Skin epidermis (tissue), 12 donors: ENCODE measurements at regions not wholly inside any gene's neighbourhood (a gene's known extent, or its start where the extent isn't known, plus 50 kb on each side); places are given as distances from the start of the nearest gene placed in this dataset.
"Not testable (repeated sequence)": the region's sequence is repeated elsewhere in the genome, so short reads cannot be mapped to it uniquely, and the experiment has no call there.

Experiments
- H3K27ac ChIP-seq, 21 experiments: fragments of 200-600 bp; sonication (generic) in 11 of 21; one replicate each; pipeline ENCODE4 v1.5.0; 2020; ENCODE audit warnings: mild to moderate bottlenecking in 3 of 21, inconsistent platforms in 2 of 21, moderate library complexity in 2 of 21
- H3K4me3 ChIP-seq, 7 experiments: fragments of 200-600 bp; sonication (generic) in 2 of 7; one replicate each; pipeline ENCODE4 v1.5.0; 2020; ENCODE audit warnings: inconsistent platforms in 2 of 7, mild to moderate bottlenecking in 2 of 7, moderate library complexity in 1 of 7

GRCh38 chr4:112767386-112767785, 130.4 kb downstream of the LARP7 start:
- H3K27ac ChIP-seq, result no peak overlapping the region
- H3K4me3 ChIP-seq, result no peak overlapping the region

GRCh38 chr4:112770114-112770513, 133.2 kb downstream of the LARP7 start:
- H3K27ac ChIP-seq, result no peak overlapping the region

GRCh38 chr4:112775801-112776200, 138.9 kb downstream of the LARP7 start:
- H3K27ac ChIP-seq, result no peak overlapping the region
- no peak overlapping the region for H3K4me3 ChIP-seq

More at GRCh38 chr4:112770114-112770513, 133.2 kb downstream of the LARP7 start:
- H3K4me3 ChIP-seq, result no peak overlapping the region

GRCh38 chr4:112776535-112776934, 139.6 kb downstream of the LARP7 start:
- Histone ChIP-seq H3K4me3 (no peak overlapping the region), H3K27ac (no peak overlapping the region)

GRCh38 chr4:112778520-112778919, 141.6 kb downstream of the LARP7 start:
- Histone ChIP-seq H3K27ac (no peak overlapping the region), H3K4me3 (no peak overlapping the region)

GRCh38 chr4:112793033-112793432, 156.1 kb downstream of the LARP7 start:
- no peak overlapping the region for H3K27ac ChIP-seq
- no peak overlapping the region for H3K4me3 ChIP-seq

GRCh38 chr4:112800001-112800400, 163.1 kb downstream of the LARP7 start:
- no peak overlapping the region for H3K4me3 ChIP-seq
- no peak overlapping the region for H3K27ac ChIP-seq

GRCh38 chr4:112801341-112801740, 164.4 kb downstream of the LARP7 start:
- Histone ChIP-seq H3K4me3 (no peak overlapping the region), H3K27ac (no peak overlapping the region)

- no peak overlapping the region for H3K27ac ChIP-seq
- H3K4me3 ChIP-seq, result no peak overlapping the region
Observed at GRCh38 chr4:112802780-112803179, 165.8 kb downstream of the LARP7 start.

GRCh38 chr4:112807083-112807482, 170.1 kb downstream of the LARP7 start:
- no peak overlapping the region for H3K4me3 ChIP-seq
- no peak overlapping the region for H3K27ac ChIP-seq

- Histone ChIP-seq H3K27ac (no peak overlapping the region), H3K4me3 (no peak overlapping the region)
Observed at GRCh38 chr4:112808001-112808400, 171.1 kb downstream of the LARP7 start.

GRCh38 chr4:112813790-112814189, 176.8 kb downstream of the LARP7 start:
- Histone ChIP-seq H3K27ac (no peak overlapping the region), H3K4me3 (no peak overlapping the region)

GRCh38 chr4:112817933-112818593, 181.1 kb downstream of the LARP7 start:
- H3K27ac ChIP-seq, result peak overlapping the region in 13 of 21 experiments; percentile 21 to 83 (median 71)
- H3K4me3 ChIP-seq, result peak overlapping the region; percentile 12 to 37 (median 24)

GRCh38 chr4:112818594-112818965, 181.6 kb downstream of the LARP7 start:
- peak overlapping the region; percentile 12 to 37 (median 24) for H3K4me3 ChIP-seq
- peak overlapping the region in 13 of 21 experiments; percentile 21 to 83 (median 71) for H3K27ac ChIP-seq

GRCh38 chr4:112819729-112820128, 182.8 kb downstream of the LARP7 start:
- no peak overlapping the region for H3K27ac ChIP-seq
- no peak overlapping the region for H3K4me3 ChIP-seq

- Histone ChIP-seq H3K27ac (no peak overlapping the region), H3K4me3 (no peak overlapping the region)
Observed at GRCh38 chr4:112823156-112823555, 186.2 kb downstream of the LARP7 start.

GRCh38 chr4:112823606-112824005, 186.7 kb downstream of the LARP7 start:
- Histone ChIP-seq H3K27ac (no peak overlapping the region), H3K4me3 (no peak overlapping the region)

GRCh38 chr4:112830753-112831386, 193.9 kb downstream of the LARP7 start:
- no peak overlapping the region for H3K4me3 ChIP-seq
- H3K27ac ChIP-seq, result no peak overlapping the region

- no peak overlapping the region for H3K27ac ChIP-seq
- no peak overlapping the region for H3K4me3 ChIP-seq
Observed at GRCh38 chr4:112832493-112832892, 195.6 kb downstream of the LARP7 start.

GRCh38 chr4:112836895-112837294, 200.0 kb downstream of the LARP7 start:
- H3K4me3 ChIP-seq, result no peak overlapping the region

GRCh38 chr4:112838015-112838414, 201.1 kb downstream of the LARP7 start:
- not testable (repeated sequence) for H3K27ac ChIP-seq, H3K4me3 ChIP-seq

More at GRCh38 chr4:112836895-112837294, 200.0 kb downstream of the LARP7 start:
- H3K27ac ChIP-seq, result no peak overlapping the region

- H3K4me3 ChIP-seq, result no peak overlapping the region
- H3K27ac ChIP-seq, result no peak overlapping the region
Observed at GRCh38 chr4:112840061-112840460, 203.1 kb downstream of the LARP7 start.
